ENCODE measurements at regions not wholly inside any gene's neighbourhood (a gene's known extent, or its start where the extent isn't known, plus 50 kb on each side); places are given as distances from the start of the nearest gene placed in this dataset.

- no peak for TF ChIP-seq EP300 (IDR thresholded peaks at IDR 0.05; ENCODE audit: low read depth)
- TF ChIP-seq POLR2AphosphoS5 (IDR thresholded peaks at IDR 0.05) = no peak
- no peak for TF ChIP-seq CTCF (IDR thresholded peaks at IDR 0.05)
Observed at GRCh38 chr4:66355328-66355727, 685.0 kb upstream of the EPHA5 start.
